Stimulated activated CD4-positive, alpha-beta T cell treated with anti-CD3 and anti-CD28 coated beads, Interleukin-12 subunit alpha, Interleukin-12 subunit beta, amount 100 ng/mL, for 24 hours (primary cell): ENCODE measurements at regions not wholly inside any gene's neighbourhood (a gene's known extent, or its start where the extent isn't known, plus 50 kb on each side); places are given as distances from the start of the nearest gene placed in this dataset.
"Not testable (repeated sequence)": the region's sequence is repeated elsewhere in the genome, so short reads cannot be mapped to it uniquely, and the experiment has no call there.

ENCODE experiments used
- DNase-seq, 2 experiments: peaks; one replicate each; pipeline ENCODE4 v3.0.0-alpha.2; 2020; ENCODE audit warnings: low read depth in 2 of 2

DNA sequence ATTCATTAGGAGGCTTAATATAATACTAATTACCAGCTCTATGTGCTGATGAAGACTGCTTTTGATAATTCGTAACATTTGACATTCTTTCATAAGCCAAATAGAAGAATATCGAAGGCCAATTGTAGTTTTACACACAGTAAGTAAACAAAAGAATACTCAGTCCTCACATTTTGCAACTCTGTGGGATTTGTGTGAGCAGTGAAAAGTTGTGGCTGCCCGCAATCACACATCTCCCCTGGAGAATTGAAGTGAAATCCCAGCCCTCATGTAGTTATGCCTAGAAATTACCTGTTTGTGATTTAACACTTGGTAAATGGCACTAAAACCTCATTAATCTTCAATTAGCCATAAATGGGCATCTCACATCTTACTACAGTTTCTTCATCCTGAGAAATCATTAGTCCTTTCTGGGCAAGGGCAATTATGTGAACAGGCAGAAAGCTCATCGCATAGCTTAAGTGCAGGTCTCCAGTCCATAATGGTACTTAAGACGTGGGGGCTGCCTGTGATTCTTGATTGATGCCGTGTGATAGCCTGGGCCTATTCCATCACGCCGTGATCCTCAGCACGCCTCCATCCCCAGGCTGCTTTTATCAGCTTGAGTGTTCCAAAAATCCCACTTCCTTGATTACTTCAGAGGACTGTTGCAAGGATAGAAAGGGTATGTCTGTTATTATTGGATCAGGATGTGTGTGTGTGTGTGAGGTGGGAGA is 97.9 kb upstream of the METTL14 start:
- no peak for DNase-seq

DNA sequence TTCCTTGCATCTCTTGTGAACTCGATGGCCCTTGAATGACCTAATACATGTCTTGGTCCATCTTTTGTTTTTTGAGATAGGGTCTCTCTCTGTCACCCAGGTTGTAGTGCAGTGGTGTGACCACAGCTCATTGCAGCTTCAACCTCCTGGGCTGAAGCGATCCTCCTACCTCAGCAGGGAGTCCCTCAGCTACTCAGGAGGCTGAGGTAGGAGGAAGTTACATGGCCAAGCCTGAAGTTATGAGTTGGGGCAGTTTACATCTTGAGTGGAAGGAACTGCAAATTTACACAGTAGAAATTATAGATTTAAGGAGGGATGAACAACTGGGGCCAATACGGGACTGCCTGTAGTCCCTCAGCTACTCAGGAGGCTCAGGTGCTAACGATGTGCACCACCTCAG is 97.2 kb upstream of the METTL14 start:
- DNase-seq: no peak

DNA sequence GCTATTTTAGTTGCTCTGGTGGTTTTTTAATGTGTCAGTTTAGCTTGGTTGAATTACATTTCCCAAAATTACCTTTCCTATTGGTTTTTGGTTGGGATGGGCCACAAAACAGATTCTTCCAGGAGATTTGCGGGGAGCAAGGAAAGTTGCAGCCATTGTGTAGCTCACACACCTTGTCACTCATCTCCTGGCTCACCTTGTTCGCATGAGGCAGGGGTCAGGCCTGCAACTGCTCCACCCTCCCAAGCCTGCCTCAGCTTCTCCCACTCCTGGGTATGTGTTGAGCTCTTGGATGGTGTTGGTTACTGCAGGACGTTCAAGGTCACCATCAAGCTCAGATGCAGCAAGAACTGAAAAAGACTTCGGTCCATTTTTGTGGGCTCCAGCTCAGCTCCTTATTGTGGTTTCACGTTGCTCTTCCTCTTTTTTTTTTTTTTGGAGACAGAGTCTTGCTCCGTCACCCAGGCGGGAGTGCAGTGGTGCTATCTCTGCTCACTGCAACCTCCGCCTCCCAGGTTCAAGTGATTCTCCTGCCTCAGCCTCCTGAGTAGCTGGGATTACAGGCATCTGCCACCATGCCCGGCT is 95.6 kb upstream of the METTL14 start:
- DNase-seq: no peak

DNA sequence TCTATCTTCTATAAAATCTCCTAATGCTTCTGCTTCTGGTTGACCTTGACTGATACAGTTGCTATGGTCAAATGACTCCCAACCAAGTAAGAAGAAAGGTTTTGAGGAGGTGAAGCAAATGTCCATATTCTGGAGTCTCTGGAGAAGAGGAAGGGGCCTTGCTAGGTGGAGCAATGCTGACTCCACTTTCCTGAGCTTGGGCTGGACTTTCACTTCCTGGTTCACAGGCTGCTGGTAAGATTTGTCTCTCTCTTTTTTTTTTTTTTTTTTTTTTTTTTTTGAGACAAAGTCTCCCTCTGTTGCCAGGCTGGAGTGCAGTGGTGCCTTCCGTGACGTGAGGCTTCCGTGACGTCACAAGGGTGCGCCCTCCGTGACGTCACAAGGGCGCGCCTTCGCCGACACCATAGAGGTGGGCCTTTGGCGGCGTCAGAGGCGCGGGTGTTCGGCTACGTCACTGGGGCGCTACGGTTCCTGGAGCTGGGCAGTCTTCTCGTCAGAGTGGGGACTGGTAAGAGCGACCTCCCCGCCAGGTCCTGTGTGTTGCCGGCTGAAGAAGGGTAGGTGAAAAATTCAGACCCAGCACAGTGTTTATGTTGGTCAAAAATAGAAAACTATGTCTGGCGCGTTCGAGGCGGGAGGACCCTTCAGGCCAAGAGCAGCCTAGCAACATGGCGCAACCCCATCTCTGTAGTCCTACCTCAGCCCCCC is 93.7 kb upstream of the METTL14 start:
- DNase-seq: peak; percentile 92 to 98

DNA sequence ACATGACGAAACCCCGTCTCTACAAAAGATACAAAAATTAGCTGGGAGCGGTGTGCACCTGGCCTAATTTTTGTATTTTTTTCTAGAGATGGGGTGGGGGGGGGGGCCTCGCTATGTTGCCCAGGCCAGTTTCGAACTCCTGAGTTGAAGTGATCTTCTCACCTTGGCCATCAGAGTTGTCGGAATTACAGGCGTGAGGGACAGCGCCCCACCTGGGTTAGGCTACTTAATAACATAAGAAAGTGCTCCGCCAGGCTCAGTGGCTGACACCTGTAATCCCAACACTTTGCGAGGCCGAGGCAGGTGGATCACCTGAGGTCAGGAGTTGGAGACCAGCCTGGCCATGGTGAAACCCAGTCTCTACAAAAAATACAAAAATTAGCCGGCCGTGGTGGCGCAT is 92.9 kb upstream of the METTL14 start:
- DNase-seq: not testable (repeated sequence)

DNA sequence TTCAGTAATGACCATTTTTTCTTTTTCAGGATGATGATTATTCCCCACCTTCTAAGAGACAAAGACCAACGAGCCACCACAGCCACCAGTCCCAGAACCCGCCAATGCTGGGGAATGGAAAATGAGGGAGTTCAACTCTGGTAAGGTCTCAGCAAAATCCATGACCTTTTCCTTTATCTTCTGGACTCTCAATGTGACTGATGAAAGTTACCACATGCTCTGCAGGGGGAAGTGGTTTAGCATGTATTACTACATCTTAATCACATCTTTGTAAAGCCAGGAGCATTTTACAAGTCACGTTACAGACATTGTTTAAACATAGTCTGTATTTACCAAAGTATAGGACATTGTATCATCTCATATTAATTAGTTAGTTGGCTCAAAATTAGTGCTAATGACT is 89.3 kb upstream of the METTL14 start:
- DNase-seq: not testable (repeated sequence)

DNA sequence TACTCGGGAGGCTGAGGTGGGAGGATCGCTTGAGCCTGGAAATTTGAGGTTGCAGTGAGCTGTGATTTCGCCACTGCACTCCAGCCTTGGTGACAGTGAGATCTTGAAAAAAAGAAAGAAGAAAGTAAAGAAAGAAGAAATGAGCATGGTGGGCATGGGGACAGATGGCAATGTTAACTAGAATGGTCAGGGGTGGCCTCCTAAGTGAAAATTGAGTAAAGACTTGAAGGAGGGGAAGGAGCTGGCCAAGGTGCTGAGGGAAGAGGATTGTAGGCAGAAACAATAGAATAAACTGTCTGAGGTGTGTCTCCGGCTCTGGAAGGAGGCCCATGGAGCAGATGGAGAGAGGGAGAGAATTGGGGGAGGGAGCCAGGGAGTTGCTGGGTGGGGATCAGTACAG is 60.1 kb upstream of the METTL14 start:
- not testable (repeated sequence) for DNase-seq

DNA sequence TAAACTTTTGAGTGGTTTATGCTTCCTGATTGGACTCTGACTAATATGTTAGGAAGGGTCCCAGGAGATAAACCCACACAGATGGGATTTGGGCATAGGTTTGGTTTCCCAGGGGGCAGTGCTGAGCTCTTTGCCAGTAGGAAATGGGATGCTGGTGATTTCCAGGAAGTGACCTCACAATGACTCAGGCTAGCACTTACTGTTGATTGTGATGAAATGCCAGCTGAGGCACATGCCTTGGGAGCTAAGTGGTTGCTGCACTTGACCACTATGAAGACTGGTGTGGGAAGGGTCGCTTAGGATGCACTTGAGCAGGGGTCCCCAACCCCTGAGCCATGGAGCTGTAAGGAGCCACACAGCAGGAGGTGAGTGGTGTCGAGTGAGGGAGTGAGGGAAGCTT is 55.5 kb upstream of the METTL14 start:
- not testable (repeated sequence) for DNase-seq

DNA sequence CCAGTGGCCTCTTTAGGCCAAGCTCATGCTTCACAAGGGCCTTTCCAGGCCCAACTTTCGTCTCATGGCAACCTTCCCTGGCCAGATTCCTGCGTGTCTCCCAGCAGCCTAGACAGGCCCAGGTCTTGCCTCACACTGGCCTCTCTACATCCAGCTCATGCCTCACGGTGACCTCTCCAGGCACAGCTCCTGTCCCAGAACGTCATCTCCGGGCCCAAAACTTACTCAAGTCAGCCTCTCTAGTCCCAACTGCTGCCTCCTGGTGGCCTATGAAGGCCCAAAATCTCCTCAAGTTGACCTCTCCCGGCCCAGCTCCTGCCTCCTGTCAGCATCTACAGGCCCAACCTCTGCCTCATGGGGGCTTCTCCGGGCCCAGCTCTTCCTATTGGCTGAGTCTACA is 54.3 kb upstream of the METTL14 start:
- DNase-seq: not testable (repeated sequence)

DNA sequence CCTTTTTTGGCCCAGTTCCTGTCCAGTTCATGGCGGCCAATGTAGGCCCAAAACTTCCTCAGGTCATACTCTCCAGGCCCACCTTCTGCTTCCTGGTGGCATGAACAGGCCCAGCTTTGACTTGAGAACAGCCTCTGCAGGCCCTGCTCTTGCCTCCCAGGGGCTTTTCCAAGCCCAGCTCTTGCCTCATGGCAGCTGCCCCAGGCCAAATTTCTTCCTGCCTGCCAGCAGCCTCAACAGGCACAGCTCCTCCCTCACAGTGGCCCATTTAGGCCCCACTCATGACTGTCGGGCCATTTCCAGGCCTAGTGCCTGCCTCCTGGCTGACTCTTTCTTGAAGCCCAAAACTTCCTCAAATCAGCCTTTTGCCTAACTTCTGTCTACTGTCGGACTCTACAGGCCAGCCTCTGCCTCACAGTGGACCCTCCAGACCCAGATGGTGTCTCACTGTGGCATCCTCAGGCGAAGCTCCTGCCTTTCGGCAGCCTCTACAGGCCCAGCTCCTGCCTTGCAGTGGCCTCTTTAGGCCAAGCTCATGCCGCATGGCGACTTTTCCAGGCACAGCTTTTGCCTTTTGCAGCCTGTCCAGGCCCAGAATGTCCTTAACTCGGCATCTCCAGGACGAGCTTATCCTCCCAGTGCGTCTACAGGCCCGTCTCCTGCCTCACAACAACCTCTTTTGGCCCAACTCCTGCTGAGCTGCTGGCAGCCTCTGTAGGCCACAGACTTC is 53.7 kb upstream of the METTL14 start:
- DNase-seq: not testable (repeated sequence)

DNA sequence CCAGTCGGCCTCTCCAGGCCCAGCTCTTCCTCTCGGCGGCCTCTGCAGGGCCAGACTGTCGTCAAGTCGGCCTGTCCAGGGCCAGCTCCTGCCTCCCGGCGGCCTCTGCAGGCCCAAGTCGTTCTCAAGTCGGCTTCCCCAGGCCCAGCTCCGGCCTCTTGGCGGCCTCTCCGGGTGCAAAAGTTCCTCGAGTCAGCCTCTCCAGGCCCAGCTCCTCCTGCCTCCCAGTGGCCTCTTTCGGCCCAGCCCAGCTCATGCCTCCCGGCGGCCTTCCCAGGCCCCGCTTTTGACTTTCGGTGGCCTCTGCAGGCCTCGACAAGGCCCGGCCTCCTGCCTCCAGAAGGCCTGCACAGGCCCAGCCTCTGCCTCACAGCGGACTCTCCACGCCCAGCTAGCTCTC is 51.7 kb upstream of the METTL14 start:
- DNase-seq: not testable (repeated sequence)

DNA sequence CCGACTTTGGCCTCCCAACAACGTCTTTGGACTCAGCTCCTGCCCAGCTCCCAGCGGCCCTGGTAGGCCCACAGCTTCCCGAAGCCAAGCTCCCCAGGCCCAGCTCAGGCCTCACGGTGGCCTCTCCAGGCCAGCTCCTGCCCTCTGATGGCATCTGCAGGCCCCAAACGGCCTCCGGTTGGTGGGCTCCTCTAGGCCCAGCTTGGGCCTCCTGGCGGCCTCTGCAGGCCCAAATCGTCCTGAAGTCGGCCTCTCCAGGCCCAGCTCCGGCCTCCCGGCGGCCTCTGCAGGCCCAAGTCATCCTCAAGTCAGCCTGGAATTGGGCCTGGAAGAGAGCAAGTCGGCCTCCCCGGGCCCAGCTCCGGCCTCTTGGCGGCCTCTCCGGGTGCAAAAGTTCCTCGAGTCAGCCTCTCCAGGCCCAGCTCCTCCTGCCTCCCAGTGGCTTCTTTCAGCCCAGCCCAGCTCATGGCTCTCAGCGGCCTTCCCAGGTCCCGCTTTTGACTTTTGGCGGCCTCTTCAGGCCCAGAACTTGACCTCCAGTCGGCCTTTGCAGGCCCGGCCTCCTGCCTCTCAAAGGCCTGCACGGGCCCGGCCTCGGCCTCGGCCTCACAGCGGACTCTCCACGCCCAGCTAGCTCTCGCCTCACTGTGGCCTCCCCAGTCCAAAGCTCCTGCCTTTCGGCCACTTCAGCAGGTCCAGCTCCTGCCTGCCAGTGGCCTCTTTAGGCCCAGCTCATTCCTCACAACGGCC is 50.9 kb upstream of the METTL14 start:
- DNase-seq: not testable (repeated sequence)
